Gastroesophageal sphincter (tissue), 4 donors: ENCODE measurements at regions not wholly inside any gene's neighbourhood (a gene's known extent, or its start where the extent isn't known, plus 50 kb on each side); places are given as distances from the start of the nearest gene placed in this dataset.

Source experiments
- ATAC-seq: fragments of 150-250 bp; one replicate; pipeline ENCODE4 v1.9.1; 2016; ENCODE audit warnings: mild to moderate bottlenecking, moderate library complexity
- H3K27ac ChIP-seq, 4 donors: fragments of 200-600 bp; sonication (generic) in 3 of 4; 1 replicate in 3 of 4; 2 replicates in 1 of 4; pipeline ENCODE4 v1.5.1; 2016 to 2019
- H3K27me3 ChIP-seq: fragments of 200-600 bp; sonication (generic); one replicate; pipeline ENCODE4 v1.5.1; 2019
- H3K36me3 ChIP-seq, 2 donors: fragments of 200-600 bp; sonication (generic); one replicate each; pipeline ENCODE4 v1.5.1; 2019; ENCODE audit warnings: control low read depth in 1 of 2
- H3K4me1 ChIP-seq, 3 donors: fragments of 200-600 bp; sonication (generic); 1 replicate in 2 of 3; 2 replicates in 1 of 3; pipeline ENCODE4 v1.5.1; 2016 to 2019; ENCODE audit warnings: control low read depth in 2 of 3
- H3K4me3 ChIP-seq, 2 donors: fragments of 200-600 bp; sonication (generic); one replicate each; pipeline ENCODE4 v1.5.1; 2019; ENCODE audit warnings: mild to moderate bottlenecking in 1 of 2, moderate library complexity in 1 of 2
- H3K9me3 ChIP-seq, 3 donors: fragments of 200-600 bp; sonication (generic); one replicate each; pipeline ENCODE4 v1.5.1; 2017 to 2019; ENCODE audit warnings: control low read depth in 2 of 3
- CTCF ChIP-seq, 4 experiments: fragments of 200-600 bp in 2 of 4; fragments of 450-650 bp in 2 of 4; sonication (generic) in 1 of 4; IDR thresholded peaks; one replicate each; pipeline ENCODE4 v1.5.1; 2017 to 2019; ENCODE audit warnings: antibody characterized with exemption in 4 of 4, mild to moderate bottlenecking in 2 of 4, moderate library complexity in 2 of 4
- EP300 ChIP-seq: sonication (generic); formaldehyde crosslinking; IDR thresholded peaks from one replicate; pipeline ENCODE4 v1.6.1; 2017; ENCODE audit warnings: antibody characterized with exemption, mild to moderate bottlenecking
- POLR2A ChIP-seq, 2 donors: fragments of 450-650 bp; IDR thresholded peaks; one replicate each; pipeline ENCODE4 v1.6.1; 2017; ENCODE audit warnings: antibody characterized with exemption in 2 of 2, mild to moderate bottlenecking in 2 of 2, moderate library complexity in 1 of 2
- POLR2AphosphoS5 ChIP-seq: sonication (generic); formaldehyde crosslinking; IDR thresholded peaks from one replicate; pipeline ENCODE4 v1.6.1; 2017; ENCODE audit warnings: antibody characterized with exemption
- WGBS, 2 donors: methylation state at CpG; one replicate each; pipeline ENCODE4 v1.1.5; 2018; ENCODE audit warnings: low coverage in 1 of 2; 5-methylcytosine and 5-hydroxymethylcytosine counted together

- Histone ChIP-seq H3K4me1 (peaks cover 0 to 38% (median 0%) of the 10 kb centered on the region in 3 donors), H3K9me3 (peaks cover 0 to 14% (median 0%) of the 10 kb centered on the region in 3 donors), H3K36me3 (no peaks in the 10 kb centered on the region), H3K27ac (no peak overlapping the region), H3K4me3 (no peak overlapping the region), H3K27me3 (no peaks in the 10 kb centered on the region)
- 30 to 44% methylated on average over 3 to 4 of the region's 4 CpGs for WGBS, 2 donors
- TF ChIP-seq CTCF (IDR thresholded peaks at IDR 0.05) (no peak), POLR2A (IDR thresholded peaks at IDR 0.05) (no peak), POLR2AphosphoS5 (no peak), EP300 (no peak)
- ATAC-seq: no peak
Observed at GRCh38 chr6:74969591-74970267, 236.1 kb downstream of the COL12A1 start.

GRCh38 chr6:74967821-74968220 is 238.0 kb downstream of the COL12A1 start:
- Histone ChIP-seq H3K36me3 (no peaks in the 10 kb centered on the region), H3K27ac (no peak overlapping the region), H3K9me3 (peaks cover 0 to 23% (median 0%) of the 10 kb centered on the region in 3 donors), H3K4me3 (no peak overlapping the region), H3K27me3 (no peaks in the 10 kb centered on the region), H3K4me1 (peaks cover 0 to 25% (median 0%) of the 10 kb centered on the region in 3 donors)
- WGBS, 2 donors: 83 to 100% methylated on average over 1 of the region's 1 CpG
- ATAC-seq: no peak
- no peak for TF ChIP-seq EP300
- TF ChIP-seq POLR2AphosphoS5: no peak
- TF ChIP-seq POLR2A (IDR thresholded peaks at IDR 0.05): no peak
- no peak for TF ChIP-seq CTCF (IDR thresholded peaks at IDR 0.05)

DNA sequence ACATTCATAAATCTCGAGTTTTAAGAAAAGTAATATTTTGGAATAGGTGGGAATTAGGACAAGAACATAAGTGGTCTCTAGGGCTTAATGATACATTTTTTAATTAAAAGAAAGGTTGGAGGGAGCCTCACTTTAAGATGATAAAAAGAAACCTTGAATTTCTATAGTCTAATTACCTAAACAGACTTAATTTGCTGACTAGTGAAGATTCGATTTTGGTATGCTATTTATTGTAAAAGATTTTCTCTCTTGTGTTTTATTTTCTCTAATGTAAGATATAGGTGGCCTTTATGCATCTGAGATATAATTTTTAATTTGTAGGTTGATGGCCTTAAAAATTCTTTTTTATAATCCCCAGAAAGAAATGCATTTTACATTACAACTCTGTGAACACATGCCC is 239.1 kb downstream of the COL12A1 start:
- TF ChIP-seq EP300 (no peak), CTCF (IDR thresholded peaks at IDR 0.05) (no peak), POLR2A (IDR thresholded peaks at IDR 0.05) (no peak)
- no peaks in the 10 kb centered on the region for H3K27me3 ChIP-seq
- no peak for ATAC-seq
- H3K4me1 ChIP-seq: peaks cover 0 to 15% (median 0%) of the 10 kb centered on the region in 3 donors
- no peaks in the 10 kb centered on the region for H3K36me3 ChIP-seq
- H3K9me3 ChIP-seq: peaks cover 0 to 23% (median 0%) of the 10 kb centered on the region in 3 donors
- H3K27ac ChIP-seq: no peak overlapping the region
- H3K4me3 ChIP-seq: no peak overlapping the region
- WGBS, 2 donors: 90 to 93% methylated on average over 2 of the region's 2 CpGs

GRCh38 chr6:74964871-74965441 is 240.9 kb downstream of the COL12A1 start:
- TF ChIP-seq EP300 (no peak), POLR2AphosphoS5 (no peak), CTCF (IDR thresholded peaks at IDR 0.05) (no peak), POLR2A (IDR thresholded peaks at IDR 0.05) (no peak)
- no peaks in the 10 kb centered on the region for H3K36me3 ChIP-seq
- no peak overlapping the region for H3K27ac ChIP-seq
- no peaks in the 10 kb centered on the region for H3K27me3 ChIP-seq
- ATAC-seq: no peak
- no peak overlapping the region for H3K4me3 ChIP-seq
- 100% methylated on average over 1 of the region's 2 CpGs; no CpG with 5 or more reads in 1 of the 2 donors for WGBS, 2 donors
- peaks cover 0 to 23% (median 0%) of the 10 kb centered on the region in 3 donors for H3K9me3 ChIP-seq
- peaks cover 0 to 11% (median 0%) of the 10 kb centered on the region in 3 donors for H3K4me1 ChIP-seq
